HG02973 (cell line): ENCODE measurements at regions not wholly inside any gene's neighbourhood (a gene's known extent, or its start where the extent isn't known, plus 50 kb on each side); places are given as distances from the start of the nearest gene placed in this dataset.
"Not testable (repeated sequence)": the region's sequence is repeated elsewhere in the genome, so short reads cannot be mapped to it uniquely, and the experiment has no call there.

Experiments used
- ATAC-seq: cut with Tn5 transposase; IDR thresholded peaks from one replicate; pipeline ENCODE4 v1.9.1; 2021; ENCODE audit warnings: moderate library complexity; ENCODE audit not compliant: unreplicated experiment

DNA sequence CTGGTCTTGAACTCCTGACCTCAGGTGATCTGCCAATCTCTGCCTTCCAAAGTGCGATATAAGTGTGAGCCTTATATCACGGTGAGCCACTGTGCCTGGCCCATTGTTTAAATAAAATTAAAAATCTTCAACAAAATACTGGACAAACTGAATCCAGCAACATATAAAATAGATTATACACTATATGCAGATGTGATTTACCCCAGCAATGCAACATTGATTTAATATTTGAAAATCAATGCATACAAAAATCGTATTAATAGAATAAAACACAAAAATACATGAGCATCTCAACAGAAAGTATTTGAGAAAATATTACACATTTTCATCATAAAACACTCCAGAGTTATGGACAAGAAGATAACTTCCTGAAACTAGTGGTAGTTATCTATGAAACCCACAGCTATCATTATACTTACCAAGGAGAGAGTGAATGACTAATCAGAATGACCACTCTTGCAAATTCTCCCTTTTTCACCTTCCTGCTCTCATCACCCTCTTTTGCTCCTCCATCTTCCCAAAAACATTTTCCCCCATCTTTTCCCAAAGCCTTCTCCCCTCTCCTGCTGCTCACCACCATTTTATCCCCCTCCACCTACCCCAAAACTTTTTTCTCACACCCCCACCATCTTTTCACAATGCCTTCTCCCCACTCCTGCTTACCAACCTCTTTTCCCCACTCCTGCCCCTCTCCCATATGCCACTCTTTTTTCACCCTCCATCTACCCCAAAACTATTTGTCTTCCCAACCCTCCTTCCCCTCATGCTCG, 122.1 kb upstream of the VPREB1 start:
- ATAC-seq, result no peak

DNA sequence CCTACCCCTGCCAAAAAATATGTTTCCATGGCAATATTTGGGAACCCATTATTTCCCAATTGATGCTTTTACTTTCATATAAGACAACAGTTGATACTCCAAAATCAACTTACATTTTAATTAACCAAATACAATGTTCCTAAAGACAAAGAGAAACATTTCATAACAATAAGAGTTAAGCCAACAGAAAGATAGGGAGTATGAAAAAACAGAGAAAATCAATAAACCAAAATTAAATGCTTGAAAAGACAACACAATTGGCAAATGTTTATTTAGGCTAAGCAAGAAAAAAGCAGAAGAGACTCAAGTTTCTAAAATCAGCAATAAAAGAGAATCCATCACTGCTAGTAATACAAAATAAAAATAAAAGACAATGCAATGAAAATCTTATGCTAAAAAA, 123.1 kb upstream of the VPREB1 start:
- no peak for ATAC-seq

DNA sequence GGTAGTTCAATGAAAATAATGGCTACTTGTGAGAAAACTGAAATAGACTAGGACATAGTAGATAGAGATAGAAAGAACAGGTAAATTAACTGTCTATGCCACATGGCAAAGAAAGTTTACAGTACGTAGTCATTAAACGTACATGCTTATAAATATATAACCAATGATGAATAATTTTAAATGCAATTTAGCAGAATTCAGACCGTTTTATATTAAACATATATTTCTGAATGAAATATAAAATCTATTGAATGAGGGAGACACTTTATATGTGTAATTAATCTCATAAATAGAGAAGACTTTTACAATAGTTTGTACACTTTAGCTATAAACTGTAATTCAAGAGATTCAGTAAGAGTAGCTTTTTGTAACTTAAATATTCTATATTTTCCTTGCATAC, 124.4 kb upstream of the VPREB1 start:
- ATAC-seq, result no peak

DNA sequence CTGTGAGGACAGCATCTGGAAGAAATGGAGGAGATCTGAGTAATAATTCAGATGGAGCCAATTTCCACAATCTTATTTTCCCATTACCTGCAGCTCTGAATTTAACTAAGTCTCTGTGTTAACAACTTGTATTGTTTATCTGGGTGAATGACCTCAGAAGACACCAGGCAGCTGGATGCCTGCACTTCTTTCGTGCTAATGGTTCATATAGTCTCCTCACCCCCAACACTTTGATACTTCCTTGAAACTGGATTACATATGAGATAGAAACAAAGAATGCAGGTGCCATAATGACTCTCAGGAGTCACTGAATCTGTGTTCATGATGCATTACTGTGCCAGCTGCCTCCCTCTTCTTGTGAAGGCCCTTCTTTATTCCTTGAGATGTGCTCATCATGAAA, 125.6 kb upstream of the VPREB1 start:
- ATAC-seq, result no peak

DNA sequence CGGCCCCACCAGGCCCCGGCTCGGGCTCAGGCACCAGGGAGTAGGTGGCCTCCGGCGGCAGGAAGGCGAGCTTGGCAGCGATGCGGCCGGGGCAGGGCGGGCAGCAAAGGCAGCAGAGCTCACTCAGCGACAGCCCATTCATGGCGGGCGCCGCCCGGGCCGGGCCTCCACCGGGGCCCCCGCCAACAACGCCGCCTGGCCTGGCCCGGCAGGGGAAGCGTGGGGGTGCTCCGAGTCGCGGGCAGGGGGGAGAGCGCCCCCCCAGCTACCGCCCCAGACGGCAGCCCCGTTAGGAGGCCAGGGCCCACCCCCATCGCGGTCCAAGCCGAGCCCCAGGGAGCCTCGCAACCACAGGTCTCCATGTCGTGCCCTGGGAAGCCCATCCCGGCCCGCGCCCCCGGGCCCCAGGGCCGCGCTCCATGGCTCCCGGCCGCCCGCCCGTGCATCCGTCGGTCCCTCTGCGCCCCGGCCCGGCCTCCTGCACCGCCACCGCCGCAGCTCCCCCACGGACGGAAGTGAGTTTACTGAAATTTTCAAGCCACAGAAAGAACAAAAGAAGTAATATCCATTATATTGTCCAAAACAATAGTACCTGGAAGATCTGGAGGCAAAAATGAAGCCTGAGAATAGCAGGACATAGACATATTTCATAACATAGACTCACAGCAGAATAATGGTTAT, 126.6 kb upstream of the VPREB1 start:
- ATAC-seq, result not testable (repeated sequence)

DNA sequence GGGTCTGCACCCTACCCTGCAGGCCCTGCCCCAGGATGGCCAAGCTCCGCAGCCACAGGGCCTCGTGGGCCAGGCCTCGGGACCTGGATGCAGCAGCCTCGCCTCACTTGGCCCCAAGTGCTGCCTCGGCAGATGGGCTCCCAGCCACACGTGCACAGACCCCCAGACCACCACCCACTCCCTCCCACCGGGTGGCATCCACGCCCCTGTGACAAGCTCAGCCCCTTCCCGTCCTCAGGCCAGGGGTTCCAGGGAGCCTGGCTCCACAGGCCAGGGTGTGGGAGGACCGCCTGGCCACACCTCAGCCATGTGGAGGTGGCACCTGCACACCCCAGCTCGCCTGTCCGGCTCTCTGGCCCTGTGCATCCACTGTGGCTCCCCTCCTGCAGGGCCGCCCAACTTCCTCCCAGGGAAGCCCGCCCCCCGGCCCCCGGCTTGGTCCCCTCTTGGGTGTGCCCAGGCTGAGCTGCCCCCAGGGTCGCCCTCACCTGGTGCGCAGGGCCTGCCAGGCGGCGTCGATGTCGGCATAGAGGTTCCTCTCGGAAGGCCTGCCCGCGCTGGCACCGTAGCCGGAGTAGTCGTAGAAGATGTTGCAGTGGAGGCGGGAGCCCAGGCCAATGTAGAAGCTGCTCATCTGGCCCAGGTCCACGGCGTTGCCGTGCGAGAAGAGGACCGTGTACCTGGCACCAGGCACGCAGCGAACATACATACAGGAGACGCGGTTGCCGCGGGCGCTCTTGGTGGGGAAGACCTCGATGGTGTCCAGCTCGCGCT, 127.4 kb upstream of the VPREB1 start:
- ATAC-seq, result not testable (repeated sequence)

DNA sequence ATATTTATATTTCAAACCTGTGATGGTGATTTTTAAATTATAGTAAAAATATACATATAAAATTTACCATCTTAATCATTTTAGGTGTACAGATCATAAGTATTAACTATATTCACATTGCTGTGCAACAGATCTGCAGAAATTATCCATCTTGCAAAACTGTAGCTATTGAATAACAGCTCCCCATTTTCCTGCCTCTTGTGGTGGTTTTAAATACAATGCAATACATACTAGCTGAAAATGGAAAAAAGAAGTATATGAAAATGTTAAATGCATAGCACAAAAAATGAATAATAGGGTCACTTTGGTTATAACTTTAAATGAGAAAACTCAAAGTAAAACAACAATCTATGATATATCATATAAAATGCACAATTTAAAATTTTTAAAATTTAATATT, 130.9 kb upstream of the VPREB1 start:
- no peak for ATAC-seq

DNA sequence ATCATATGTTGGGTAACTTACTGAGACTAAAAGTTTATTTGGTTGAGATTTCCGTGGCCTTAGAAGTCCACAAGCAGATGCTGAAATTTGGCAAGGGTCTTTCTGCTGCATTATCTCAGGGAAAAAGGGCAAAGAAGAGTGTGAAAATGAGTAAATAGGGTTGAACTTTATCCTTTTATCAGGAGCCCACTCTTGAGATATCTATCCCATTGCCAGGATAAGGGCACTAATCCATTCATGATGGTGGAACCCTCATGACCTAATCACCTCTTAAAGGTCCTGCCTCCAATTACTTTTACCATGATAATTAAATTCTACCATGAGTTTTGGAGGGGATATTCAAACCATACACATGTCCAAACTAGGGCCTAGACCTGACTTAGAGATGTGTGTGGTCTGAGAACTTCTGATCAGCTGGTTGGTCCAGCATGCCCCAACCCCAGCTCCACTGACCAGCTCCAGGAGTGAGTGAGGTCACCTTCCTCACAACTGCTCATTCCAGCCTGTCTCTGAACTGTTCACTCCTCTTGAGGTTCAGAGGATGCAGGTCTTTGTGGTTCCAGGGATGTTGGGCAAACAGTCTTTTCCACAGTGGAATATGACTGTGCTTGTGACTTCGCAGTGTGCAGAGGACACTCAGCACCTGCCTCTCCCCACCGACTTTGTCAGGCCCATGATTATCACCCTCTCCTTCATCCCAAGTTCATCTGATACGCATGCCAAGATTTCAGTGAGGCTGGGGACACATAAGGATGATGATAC, 130.1 kb upstream of the TOP3B start:
- no peak for ATAC-seq

DNA sequence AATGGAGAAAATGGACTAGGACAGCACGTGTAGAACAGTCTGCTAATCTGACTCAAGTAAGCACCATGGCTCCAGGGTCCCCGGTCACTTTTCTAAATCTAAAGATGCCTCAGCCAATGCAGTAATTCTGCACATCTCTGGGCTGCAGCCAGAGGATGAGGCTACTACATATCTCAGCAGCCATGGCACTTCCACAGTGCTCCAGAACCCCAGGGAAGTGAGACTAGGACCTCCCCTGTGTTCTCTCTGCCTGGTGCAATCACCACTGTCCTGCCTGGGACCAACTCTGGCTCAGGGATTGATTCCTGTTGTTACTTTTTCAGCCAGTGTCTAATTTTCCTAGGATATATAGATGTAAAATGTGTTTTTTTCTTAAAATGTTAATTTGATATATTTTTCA, 129.4 kb upstream of the TOP3B start:
- ATAC-seq, result no peak

DNA sequence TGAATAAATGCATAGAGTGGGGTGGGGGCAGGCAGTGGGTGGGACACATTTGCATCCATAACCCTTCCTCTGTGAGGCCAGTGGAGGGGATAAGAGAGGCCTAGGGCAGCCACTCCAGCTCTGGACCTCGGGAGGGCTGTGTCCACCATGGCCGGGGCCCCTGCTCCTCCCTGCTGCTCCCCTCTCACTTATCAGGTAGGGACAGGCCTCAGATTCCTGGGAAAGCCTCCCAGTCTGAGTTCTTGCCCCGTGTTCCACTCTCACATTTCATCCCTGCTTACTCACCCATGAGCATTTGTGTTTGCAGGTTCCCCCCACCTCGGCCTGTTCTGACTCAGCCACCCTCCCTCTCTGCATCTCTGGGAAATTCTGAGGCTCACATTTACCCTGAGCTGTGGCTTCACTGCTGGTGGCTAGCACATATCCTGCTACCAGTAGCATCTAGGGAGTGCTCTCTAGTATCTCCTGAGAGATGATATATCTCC, 128.7 kb upstream of the TOP3B start:
- peak; percentile 56 for ATAC-seq

DNA sequence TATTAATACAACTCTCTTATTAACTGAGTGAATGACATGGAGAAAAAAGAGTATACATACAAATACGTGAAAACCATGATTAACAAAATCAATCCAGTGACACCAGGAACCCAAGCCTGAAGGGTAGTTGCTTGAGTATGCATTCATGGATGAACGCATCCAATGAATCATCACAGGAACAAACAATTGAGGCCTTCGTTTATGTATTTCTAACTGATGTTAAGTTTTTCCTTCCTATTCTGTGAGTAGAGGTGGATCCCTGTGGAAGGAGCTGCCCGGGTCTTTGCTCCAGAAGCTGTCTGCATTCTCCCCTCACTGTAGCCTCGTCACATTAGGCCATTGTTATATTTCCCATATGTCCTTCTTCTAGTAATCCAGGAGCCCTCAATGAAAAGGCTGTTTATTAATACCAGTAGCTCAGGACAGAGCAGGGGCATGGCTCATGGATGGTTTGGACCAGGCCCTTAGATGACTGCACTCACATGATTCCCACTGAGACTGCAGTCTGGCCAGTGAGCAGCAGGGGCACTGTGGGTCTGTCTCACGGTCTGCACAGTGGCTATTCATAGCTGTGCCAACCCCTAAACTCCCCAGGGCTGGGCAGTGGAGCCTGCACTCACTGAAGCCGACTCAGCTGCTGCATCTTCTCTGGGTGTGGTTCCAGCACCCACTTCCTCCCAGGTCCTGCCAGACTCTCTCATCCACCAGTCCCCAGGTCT, 128.1 kb upstream of the TOP3B start:
- ATAC-seq, result peak; percentile 93

DNA sequence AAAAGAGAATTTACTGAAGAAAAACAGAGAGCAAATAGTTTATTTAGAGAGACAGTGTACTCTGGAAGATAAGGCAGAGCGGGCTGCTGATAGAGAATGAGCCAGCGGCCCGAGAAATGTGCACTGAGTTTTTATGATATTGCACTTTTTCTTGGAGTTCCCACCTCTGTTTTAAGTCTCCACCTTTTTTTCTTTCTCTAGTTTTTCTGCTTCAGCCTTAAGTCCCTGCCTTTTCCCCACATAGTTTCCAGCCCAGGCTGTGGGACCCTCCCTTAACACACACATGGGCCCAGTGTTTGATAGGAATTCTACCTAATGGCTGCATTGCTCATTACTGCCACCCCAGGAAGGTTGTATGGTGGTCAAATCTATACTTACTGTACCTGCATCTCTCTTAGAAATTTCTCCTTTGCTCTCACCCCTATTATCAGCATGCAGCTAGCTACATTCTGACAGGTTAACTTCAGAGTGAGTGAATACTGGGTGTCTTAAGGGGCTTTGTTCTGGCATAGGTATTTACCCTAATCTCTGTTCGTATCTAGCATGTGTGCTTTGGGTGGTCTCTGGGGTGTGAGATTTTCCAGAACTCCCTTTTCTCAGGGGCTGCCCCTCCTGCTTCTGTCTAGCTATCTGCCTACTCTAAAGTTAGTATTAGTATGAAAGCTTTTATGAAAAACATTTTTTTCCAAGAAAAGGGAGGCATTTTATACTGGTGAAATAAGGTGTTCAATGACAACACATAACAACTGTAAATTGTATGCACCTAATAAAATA, 127.3 kb upstream of the TOP3B start:
- no peak for ATAC-seq

DNA sequence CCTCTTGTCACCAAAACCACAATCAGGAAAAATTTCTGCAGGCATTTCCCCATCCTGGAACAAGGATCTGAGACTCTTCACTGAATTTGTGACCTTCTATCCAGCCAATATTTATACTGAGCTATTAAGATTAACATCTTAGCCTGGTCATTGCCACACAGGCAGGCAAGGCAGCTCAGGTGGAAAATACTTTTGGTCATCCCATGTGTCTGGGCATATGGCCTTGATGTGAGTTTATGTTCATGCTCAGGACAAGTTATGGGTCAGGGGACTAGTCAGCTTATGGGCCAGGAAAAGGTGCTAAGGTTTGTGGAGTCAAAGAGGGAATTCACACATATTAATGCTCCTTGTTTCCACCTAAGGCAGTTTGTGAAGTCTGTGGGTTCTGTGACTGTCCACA, 124.3 kb upstream of the TOP3B start:
- ATAC-seq, result no peak

DNA sequence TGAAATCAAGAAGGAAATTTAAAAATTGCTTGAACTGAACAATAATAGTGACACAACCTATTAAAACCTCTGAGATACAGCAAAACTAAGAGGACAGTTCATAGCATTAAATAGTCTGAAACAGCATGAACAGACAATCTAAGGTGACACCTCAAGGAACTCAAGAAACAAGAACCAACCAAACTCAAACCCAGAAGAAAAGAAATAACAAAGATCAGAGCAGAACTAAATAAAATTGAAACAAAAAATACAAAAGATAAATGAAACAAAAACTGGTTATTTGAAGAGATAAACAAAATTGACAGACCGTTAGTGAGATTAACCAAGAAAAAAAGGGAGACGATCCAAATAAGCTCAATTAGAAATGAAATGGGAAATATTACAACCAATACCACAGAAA, 122.8 kb upstream of the TOP3B start:
- no peak for ATAC-seq

DNA sequence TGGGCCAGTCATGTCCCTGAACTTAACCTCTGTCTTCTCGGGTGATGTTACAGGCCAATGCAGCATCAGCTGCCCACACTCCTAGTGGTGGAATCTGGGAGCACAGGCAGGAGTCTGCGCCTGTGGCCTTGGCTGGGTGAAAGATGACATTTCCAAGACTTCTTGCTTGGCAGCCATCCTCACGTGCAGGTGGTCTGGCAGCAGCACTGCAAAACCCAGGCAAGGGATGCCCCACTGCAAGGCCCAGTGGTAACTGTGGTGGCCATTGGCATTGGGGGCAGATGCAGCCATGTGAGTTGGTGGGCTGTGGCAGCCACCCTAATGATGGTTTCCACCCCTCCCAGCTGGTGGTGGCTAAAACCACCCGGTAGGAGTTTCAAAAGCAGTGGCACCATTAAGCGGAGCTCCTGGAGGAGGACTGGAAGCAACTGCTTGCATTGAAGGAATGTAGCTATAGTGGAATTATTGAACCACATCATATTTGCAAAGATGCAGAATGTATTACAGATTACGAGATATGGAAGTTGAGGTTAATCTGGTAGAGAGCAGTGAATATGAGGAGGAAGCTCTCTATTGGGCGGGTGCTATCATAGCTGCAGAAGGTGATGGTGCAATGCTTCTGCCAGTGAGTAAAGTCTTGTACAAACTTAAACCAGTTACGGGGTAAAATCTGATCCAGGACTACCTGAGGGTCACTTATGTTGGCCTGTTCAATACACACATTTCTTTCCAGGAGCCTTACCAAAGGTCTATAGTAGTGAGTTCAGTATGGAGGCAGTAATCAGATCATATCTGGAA, 120.7 kb upstream of the TOP3B start:
- ATAC-seq, result no peak

DNA sequence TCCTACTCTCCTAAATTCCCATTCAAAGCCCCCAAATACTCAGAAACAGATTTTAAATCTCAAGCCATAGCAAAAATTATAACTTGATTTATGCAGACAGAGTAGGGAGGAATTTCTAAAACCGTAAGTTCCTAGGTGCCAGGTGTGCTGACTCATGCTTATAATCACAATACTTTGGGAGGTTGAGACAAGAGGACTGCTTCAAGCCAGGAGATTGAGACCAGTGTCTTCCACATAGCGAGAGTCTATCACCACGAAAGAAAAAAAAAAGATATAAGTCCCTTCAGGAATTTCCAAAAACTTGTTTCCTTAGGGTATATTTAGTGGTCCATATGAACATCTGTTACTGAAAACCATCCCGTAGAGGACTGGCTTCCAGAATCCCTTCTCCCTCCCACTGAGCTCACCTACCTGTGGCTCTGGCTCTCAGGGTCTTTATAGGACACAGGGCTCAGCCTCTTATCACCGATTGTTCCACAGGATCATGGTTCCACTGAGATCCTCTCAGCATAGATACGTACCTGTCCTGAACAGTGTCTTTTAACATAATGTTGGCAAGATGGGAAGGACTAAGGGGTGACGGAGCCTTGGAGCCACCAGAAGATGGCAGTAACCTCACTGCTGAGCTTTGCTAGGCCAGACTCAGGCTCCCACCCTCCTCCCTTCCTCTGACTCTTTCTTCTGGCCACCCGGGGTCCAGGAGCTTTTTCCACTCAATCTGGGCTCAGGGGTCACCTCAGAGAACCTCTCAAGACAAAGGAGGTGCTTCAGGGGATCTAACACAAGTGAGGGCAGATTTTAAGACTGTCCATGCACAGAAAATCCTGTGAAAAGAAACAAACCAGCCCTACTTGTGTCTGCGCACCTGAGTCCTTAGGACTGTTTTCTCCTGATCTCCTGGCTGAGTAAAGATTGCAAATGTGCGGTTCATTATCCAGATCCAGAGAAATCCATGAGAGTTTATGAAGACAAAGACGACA, 117.5 kb upstream of the TOP3B start:
- no peak for ATAC-seq

DNA sequence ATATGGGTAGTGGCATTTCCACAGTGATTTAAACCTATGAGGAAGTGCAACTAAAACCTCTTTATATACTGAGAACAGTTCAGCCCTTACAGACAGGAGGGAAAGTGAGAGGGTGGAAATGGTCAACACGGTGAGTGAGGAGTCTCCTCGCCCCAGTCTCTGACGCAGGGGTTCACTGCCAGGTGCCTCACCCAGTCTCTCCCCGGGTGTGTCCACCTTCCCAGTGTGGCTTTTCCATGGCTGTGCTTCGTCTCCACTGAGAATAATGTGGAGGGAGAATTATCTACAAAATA, 116.6 kb upstream of the TOP3B start:
- no peak for ATAC-seq
